MM.1S (cell line): ENCODE measurements at regions not wholly inside any gene's neighbourhood (a gene's known extent, or its start where the extent isn't known, plus 50 kb on each side); places are given as distances from the start of the nearest gene placed in this dataset.

Source experiments
- CTCF ChIP-seq: fragments of 300-600 bp; sonication (generic); IDR thresholded peaks from 2 replicates; pipeline ENCODE4 v1.5.1; 2016; ENCODE audit warnings: antibody characterized with exemption, low read length, mixed read lengths
- EZH2 ChIP-seq: fragments of 300-600 bp; sonication (generic); optimal IDR thresholded peaks from 2 replicates; pipeline ENCODE3; 2017; ENCODE audit warnings: low read depth, mild to moderate bottlenecking, antibody characterized with exemption, low read length, mixed read lengths

- no peak for TF ChIP-seq CTCF
- TF ChIP-seq EZH2, result no peak
These were observed 1185.5 kb downstream of the FAM181B start for GRCh38 chr11:81548123-81548522.
